ENCODE measurements at regions not wholly inside any gene's neighbourhood (a gene's known extent, or its start where the extent isn't known, plus 50 kb on each side); places are given as distances from the start of the nearest gene placed in this dataset.
"Not testable (repeated sequence)": the region's sequence is repeated elsewhere in the genome, so short reads cannot be mapped to it uniquely, and the experiment has no call there.

- H3K79me2 ChIP-seq (ENCODE audit: control insufficient read depth, insufficient read depth, low read length), result no peaks in the 10 kb centered on the region
- H3K4me1 ChIP-seq (ENCODE audit: control insufficient read depth, extremely low read depth, insufficient read depth, low read length), result no peaks in the 10 kb centered on the region
- FAIRE-seq (no peak), DNase-seq (ENCODE audit: low read depth, low spot score) (no peak)
- H3K27me3 ChIP-seq (ENCODE audit: control insufficient read depth, extremely low read depth, insufficient read depth, low read length), result no peaks in the 10 kb centered on the region
- H3K9me3 ChIP-seq (ENCODE audit: control insufficient read depth, low read depth, low read length), result no peaks in the 10 kb centered on the region
- no peak overlapping the region for H3K9ac ChIP-seq (ENCODE audit: control insufficient read depth, extremely low read depth, insufficient read depth, low read length)
- no peak overlapping the region for H2AFZ ChIP-seq (ENCODE audit: control insufficient read depth, low read length)
- dilution Hi-C loops (cut with MboI; ENCODE audit: extremely low pct_ligation_motif_present, low sequenced_read_pairs), result no loop called here
- no peaks in the 10 kb centered on the region for H3K36me3 ChIP-seq (ENCODE audit: control insufficient read depth in 2 of 2, extremely low read depth in 1 of 2, insufficient read depth in 2 of 2, low read length in 2 of 2)
- no peak overlapping the region for H3K4me3 ChIP-seq (ENCODE audit: control insufficient read depth in 2 of 3, extremely low read depth in 1 of 3, insufficient read depth in 2 of 3, low read depth in 1 of 3, low read length in 3 of 3)
- no peak overlapping the region for H3K27ac ChIP-seq (ENCODE audit: control insufficient read depth, insufficient read depth, low read length)
- H3K9me1 ChIP-seq (ENCODE audit: control insufficient read depth, extremely low read depth, insufficient read depth, low read length), result no peaks in the 10 kb centered on the region
- no peak overlapping the region for H3K4me2 ChIP-seq (ENCODE audit: control insufficient read depth, extremely low read depth, insufficient read depth, low read depth, low read length)
- H4K20me1 ChIP-seq (ENCODE audit: control insufficient read depth, extremely low read depth, insufficient read depth, low read length), result no peaks in the 10 kb centered on the region
- TF ChIP-seq EZH2 (IDR thresholded peaks at IDR 0.05; ENCODE audit: low read length) (no peak), CTCF (optimal IDR thresholded peaks at IDR 0.05 in 1 of 3, IDR thresholded peaks at IDR 0.05 in 1 of 3, conservative IDR thresholded peaks at IDR 0.05 in 1 of 3; ENCODE audit: extremely low read depth in 1 of 3, insufficient read depth in 2 of 3, low read length in 3 of 3) (no peak)
Measured at GRCh38 chr1:166307261-166308188, 140.7 kb upstream of the FAM78B start.

DNA sequence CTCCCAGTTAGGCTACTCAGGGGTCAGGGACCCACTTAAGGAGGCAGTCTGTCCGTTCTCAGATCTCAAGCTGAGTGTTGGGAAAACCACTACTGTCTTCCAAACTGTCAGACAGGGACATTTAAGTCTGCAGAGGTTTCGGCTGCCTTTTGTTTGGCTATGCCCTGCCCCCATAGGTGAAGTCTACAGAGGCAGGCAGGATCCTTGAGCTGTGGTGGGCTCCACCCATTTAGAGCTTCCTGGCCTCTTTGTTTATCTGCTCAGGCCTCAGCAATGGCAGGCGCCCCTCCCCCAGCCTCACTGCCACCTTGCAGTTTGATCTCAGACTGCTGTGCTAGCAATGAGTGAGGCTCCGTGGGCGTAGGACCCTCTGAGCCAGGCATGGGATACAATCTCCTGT is 149.5 kb upstream of the FAM78B start:
- H3K79me2 ChIP-seq (ENCODE audit: control insufficient read depth, insufficient read depth, low read length); H3K4me1 ChIP-seq (ENCODE audit: control insufficient read depth, extremely low read depth, insufficient read depth, low read length); H3K9ac ChIP-seq (ENCODE audit: control insufficient read depth, extremely low read depth, insufficient read depth, low read length); H3K36me3 ChIP-seq (ENCODE audit: control insufficient read depth in 2 of 2, extremely low read depth in 1 of 2, insufficient read depth in 2 of 2, low read length in 2 of 2); H4K20me1 ChIP-seq (ENCODE audit: control insufficient read depth, extremely low read depth, insufficient read depth, low read length); H3K27me3 ChIP-seq (ENCODE audit: control insufficient read depth, extremely low read depth, insufficient read depth, low read length); H3K4me3 ChIP-seq (ENCODE audit: control insufficient read depth in 2 of 3, extremely low read depth in 1 of 3, insufficient read depth in 2 of 3, low read depth in 1 of 3, low read length in 3 of 3); H3K4me2 ChIP-seq (ENCODE audit: control insufficient read depth, extremely low read depth, insufficient read depth, low read depth, low read length); H3K9me3 ChIP-seq (ENCODE audit: control insufficient read depth, low read depth, low read length); DNase-seq (ENCODE audit: low read depth, low spot score); H2AFZ ChIP-seq (ENCODE audit: control insufficient read depth, low read length); dilution Hi-C loops (cut with MboI; ENCODE audit: extremely low pct_ligation_motif_present, low sequenced_read_pairs); FAIRE-seq; H3K9me1 ChIP-seq (ENCODE audit: control insufficient read depth, extremely low read depth, insufficient read depth, low read length); H3K27ac ChIP-seq (ENCODE audit: control insufficient read depth, insufficient read depth, low read length): not testable (repeated sequence)
